ENCODE measurements at regions not wholly inside any gene's neighbourhood (a gene's known extent, or its start where the extent isn't known, plus 50 kb on each side); places are given as distances from the start of the nearest gene placed in this dataset.
A peak's percentile ranks its signal among the peaks of the same experiment; 100 is the strongest.

GRCh38 chr2:167462379-167462778, 574.1 kb downstream of the XIRP2 start:
- no peaks in the 10 kb centered on the region for H3K36me3 ChIP-seq (replicated peaks)
- no peak overlapping the region for H3K27ac ChIP-seq
- no peak overlapping the region for H3K4me3 ChIP-seq (ENCODE audit: low read depth, low read length)
- in situ Hi-C loops (cut with HindIII; ENCODE audit: low pct_ligation_motif_present, low sequenced_read_pairs): no loop called here
- H3K27me3 ChIP-seq (replicated peaks): no peaks in the 10 kb centered on the region
- no peak for TF ChIP-seq CTCF (IDR thresholded peaks at IDR 0.05; ENCODE audit: low read depth, low read length, missing control alignments)
- no peak for DNase-seq

- no peak for DNase-seq
- Histone ChIP-seq H3K27me3 (replicated peaks) (no peaks in the 10 kb centered on the region), H3K27ac (no peak overlapping the region), H3K4me3 (ENCODE audit: low read depth, low read length) (no peak overlapping the region), H3K36me3 (replicated peaks) (no peaks in the 10 kb centered on the region)
- no peak for TF ChIP-seq CTCF (IDR thresholded peaks at IDR 0.05; ENCODE audit: low read depth, low read length, missing control alignments)
- in situ Hi-C loops (cut with HindIII; ENCODE audit: low pct_ligation_motif_present, low sequenced_read_pairs): no loop called here
These were observed 565.8 kb downstream of the XIRP2 start for GRCh38 chr2:167454036-167454435.

GRCh38 chr2:167451496-167452289, 563.4 kb downstream of the XIRP2 start:
- no peak overlapping the region for H3K27ac ChIP-seq
- no peak overlapping the region for H3K4me3 ChIP-seq (ENCODE audit: low read depth, low read length)
- H3K27me3 ChIP-seq (replicated peaks): no peaks in the 10 kb centered on the region
- no peaks in the 10 kb centered on the region for H3K36me3 ChIP-seq (replicated peaks)
- no peak for TF ChIP-seq CTCF (IDR thresholded peaks at IDR 0.05; ENCODE audit: low read depth, low read length, missing control alignments)
- in situ Hi-C loops (cut with HindIII; ENCODE audit: low pct_ligation_motif_present, low sequenced_read_pairs): no loop called here
- DNase-seq: no peak

- Histone ChIP-seq H3K36me3 (replicated peaks) (no peaks in the 10 kb centered on the region), H3K4me3 (ENCODE audit: low read depth, low read length) (no peak overlapping the region), H3K27ac (no peak overlapping the region), H3K27me3 (replicated peaks) (no peaks in the 10 kb centered on the region)
- no peak for TF ChIP-seq CTCF (IDR thresholded peaks at IDR 0.05; ENCODE audit: low read depth, low read length, missing control alignments)
- in situ Hi-C loops (cut with HindIII; ENCODE audit: low pct_ligation_motif_present, low sequenced_read_pairs): no loop called here
- DNase-seq: no peak
These were observed 562.1 kb downstream of the XIRP2 start for GRCh38 chr2:167450364-167450763.

GRCh38 chr2:167440382-167440781, 552.1 kb downstream of the XIRP2 start:
- Histone ChIP-seq H3K36me3 (replicated peaks) (no peaks in the 10 kb centered on the region), H3K4me3 (ENCODE audit: low read depth, low read length) (no peak overlapping the region), H3K27ac (no peak overlapping the region), H3K27me3 (replicated peaks) (no peaks in the 10 kb centered on the region)
- TF ChIP-seq CTCF (IDR thresholded peaks at IDR 0.05; ENCODE audit: low read depth, low read length, missing control alignments): no peak
- no peak for DNase-seq
- in situ Hi-C loops (cut with HindIII; ENCODE audit: low pct_ligation_motif_present, low sequenced_read_pairs): no loop called here

GRCh38 chr2:167438206-167438605, 549.9 kb downstream of the XIRP2 start:
- Histone ChIP-seq H3K4me3 (ENCODE audit: low read depth, low read length) (no peak overlapping the region), H3K36me3 (replicated peaks) (no peaks in the 10 kb centered on the region), H3K27me3 (replicated peaks) (no peaks in the 10 kb centered on the region), H3K27ac (peak overlapping the region; percentile 9)
- peak; percentile 76 for DNase-seq
- in situ Hi-C loops (cut with HindIII; ENCODE audit: low pct_ligation_motif_present, low sequenced_read_pairs): no loop called here
- TF ChIP-seq CTCF (IDR thresholded peaks at IDR 0.05; ENCODE audit: low read depth, low read length, missing control alignments): no peak
